GM18909 (cell line): ENCODE measurements at regions not wholly inside any gene's neighbourhood (a gene's known extent, or its start where the extent isn't known, plus 50 kb on each side); places are given as distances from the start of the nearest gene placed in this dataset.

Source experiments
- ATAC-seq: cut with Tn5 transposase; IDR thresholded peaks from one replicate; pipeline ENCODE4 v1.9.1; 2021; ENCODE audit warnings: mild to moderate bottlenecking; ENCODE audit not compliant: unreplicated experiment, poor library complexity

DNA sequence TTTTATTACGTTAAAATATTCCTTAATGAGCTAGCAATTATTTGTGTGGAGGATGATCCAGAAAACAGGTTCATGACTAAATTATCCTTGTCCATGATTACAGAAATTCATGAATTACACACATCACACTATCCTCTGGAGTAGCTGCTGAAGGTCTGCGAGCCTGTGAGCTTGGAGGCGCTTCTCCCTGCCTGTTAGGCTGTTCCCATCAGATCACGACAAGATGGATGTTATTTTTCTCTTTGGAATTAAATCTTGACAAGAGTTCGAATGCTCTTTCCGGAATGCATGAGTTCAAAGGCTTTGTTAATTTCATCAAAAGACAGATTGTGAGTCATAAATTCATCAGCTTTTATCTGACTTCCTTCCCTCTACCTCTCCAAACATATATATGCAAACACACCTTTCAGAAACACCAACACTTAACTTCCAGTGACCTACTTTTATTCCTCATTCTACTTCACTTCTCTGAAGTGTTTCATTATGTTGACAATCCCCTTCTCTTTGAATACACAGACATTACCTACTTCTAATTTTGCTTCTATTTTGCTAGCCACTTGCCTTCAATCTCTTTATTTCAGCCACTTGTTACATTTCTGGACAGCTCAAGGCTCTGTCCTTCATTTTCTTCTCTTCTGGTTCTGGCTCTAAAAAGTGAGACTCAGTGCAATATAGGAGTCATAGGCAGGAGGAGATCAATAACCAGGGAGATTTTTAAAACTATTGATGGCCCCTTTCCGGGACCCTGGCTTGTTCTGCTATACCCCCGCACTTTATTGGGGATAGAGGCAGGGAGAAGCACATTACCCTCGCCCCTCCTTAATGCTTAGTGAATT is 274.6 kb downstream of the BTG1 start:
- no peak for ATAC-seq

- no peak for ATAC-seq
Observed at GRCh38 chr12:91868054-91868453, 277.6 kb downstream of the BTG1 start.

DNA sequence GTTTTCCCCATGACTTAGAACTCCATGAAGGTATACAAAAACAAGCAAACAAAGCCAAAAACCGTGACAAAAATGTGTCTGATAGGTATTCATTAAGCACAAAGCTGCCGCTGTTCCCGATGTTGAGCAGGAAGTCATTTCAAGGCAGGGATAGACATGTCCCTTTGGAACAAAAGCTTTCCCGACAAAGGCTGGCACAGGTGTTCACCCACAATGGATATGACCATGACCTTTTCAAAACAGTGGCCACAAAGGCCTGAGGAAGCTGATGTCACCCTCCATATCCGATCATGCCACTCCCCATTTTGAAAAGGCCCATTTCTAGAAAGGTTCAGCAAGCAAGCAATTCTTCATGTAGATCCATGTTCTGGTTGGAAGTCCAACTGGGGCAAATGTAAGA is 279.1 kb downstream of the BTG1 start:
- ATAC-seq, result no peak

DNA sequence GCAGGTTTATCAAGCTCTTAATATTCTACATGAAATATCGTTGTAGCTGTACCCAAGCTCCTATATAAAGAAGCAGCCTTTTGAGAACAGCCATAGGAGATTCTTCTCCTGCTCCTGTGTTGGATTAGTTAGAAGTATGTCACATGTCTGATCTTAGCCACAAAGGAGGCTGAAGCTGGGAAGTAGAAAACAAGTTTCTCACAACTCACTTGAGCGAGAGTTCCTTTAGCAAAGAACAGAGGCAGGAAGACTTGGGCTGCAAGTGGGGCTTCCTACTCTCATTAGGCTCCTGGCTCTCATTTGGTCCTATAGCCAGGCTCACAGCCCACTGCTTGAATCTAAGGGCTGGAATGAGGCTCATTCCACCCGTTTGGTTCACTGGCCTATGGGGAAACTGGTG is 281.9 kb downstream of the BTG1 start:
- ATAC-seq, result no peak

- ATAC-seq, result no peak
Observed at GRCh38 chr12:91861554-91861953, 284.1 kb downstream of the BTG1 start.

GRCh38 chr12:91859347-91859746 is 286.3 kb downstream of the BTG1 start:
- ATAC-seq, result no peak

DNA sequence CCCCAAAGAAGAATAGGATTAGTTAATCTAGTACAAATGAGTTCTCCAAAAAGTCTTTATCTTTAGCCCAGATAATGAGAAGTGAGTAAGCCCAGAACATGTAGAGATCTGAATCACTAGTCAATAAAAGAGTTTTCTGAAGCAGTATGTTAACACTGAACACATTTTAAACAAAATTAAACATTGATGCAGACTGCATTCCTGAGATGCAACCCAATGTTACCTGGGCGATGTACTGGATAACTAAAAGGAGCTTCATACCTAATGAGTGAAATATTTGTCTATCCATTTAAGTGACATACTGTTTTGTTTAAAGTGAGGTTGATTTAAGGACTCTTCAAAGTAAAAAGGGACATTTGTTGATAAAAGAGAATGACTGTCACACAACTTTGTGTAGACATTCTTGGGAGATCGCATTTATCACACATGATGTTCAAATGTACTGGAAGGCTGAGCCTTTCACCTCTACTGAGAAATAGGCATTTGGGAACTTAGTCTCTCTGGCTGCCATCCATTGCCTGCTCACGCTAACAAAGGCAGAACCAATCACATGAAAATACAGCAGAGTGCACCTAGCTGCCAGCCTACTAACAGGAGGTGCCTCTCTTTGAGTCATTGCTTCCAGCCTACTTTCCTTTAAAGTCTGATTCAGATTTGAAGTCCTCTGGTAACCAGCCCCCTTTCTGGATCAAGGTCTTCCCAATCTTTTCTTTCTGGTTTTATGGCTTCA is 287.7 kb downstream of the BTG1 start:
- no peak for ATAC-seq

- ATAC-seq, result no peak
Observed at GRCh38 chr12:91854725-91855124, 290.9 kb downstream of the BTG1 start.

GRCh38 chr12:91853350-91854127 is 292.1 kb downstream of the BTG1 start:
- ATAC-seq, result no peak

DNA sequence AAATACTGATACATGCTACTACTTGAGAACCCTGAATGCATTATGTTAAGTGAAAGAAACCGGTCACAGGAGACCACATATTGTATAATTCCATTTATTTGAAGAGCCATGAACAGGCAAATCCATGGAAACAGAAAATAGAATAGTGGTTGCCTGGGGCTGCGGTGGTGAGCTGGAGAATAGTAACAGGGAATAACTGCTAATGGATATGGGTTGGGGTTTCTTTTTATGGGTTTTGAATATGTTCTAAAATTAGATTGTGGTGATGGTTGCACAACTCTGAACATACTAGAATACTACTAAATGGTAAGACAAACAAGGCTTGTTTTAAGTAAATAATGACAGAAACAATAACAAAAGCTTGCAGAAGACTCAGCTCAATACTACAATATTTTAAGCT is 293.0 kb downstream of the BTG1 start:
- ATAC-seq, result no peak

DNA sequence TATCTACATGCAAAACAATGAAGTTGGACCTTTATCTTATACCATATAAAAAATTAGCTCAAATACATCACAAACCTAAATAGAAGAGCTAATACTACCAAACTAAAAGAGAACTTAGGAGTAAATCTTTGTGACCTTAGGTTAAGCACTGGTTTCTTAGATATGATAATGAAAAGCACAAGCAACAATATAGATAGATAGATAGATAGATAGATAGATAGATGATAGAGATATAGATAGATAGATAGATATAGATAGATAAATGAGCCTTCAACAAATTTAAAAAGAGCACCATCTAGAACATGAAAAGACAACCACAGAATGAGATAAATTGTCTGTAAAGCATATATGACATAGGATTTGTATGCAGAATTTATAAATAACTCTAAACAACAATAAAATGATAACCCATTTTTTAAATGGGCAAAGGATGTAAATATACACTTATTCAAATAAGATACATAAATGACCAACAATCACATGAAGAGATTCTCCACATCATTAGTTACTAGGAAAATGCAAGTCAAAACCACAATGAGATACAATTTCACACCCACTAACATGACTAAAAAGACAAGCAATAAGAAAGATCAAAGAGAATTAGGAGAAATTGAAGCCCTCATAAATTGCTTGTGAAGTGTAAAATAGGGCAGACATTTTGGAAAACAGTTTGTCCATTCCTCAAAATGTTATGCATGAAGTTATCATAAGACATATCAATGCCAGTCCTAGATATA is 293.7 kb downstream of the BTG1 start:
- no peak for ATAC-seq

DNA sequence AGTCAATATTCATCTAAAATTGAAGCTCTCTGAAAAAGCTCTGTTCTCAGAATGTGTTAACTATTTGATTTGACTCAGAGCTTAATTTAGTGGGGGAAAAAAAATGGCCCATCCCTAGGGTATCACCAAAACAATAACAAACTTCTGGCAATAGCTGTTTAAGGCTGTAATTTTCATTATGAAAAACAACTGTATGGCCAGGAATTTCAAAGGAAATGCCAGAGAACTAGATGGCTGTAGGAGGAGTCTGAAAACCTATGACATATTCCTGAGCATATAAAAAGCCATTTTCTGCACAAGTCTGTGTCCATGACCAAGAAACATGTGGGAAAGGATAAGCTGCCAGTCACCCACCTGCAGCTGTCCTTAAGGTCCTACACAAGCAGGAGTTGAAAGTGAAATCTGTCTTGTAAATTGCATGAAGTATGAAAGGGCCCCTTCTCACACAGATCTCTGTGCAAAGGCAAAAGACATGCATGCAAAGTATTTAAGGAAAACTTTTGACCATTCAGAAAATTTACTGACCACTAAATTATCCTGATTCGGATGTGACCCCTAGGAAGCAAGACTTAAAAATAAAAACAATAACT is 299.1 kb downstream of the BTG1 start:
- no peak for ATAC-seq

- ATAC-seq, result no peak
Observed at GRCh38 chr12:91845365-91845764, 300.3 kb downstream of the BTG1 start.

GRCh38 chr12:91841822-91842221 is 303.8 kb downstream of the BTG1 start:
- ATAC-seq, result no peak

- ATAC-seq, result no peak
Observed at GRCh38 chr12:91836696-91837095, 308.9 kb downstream of the BTG1 start.

DNA sequence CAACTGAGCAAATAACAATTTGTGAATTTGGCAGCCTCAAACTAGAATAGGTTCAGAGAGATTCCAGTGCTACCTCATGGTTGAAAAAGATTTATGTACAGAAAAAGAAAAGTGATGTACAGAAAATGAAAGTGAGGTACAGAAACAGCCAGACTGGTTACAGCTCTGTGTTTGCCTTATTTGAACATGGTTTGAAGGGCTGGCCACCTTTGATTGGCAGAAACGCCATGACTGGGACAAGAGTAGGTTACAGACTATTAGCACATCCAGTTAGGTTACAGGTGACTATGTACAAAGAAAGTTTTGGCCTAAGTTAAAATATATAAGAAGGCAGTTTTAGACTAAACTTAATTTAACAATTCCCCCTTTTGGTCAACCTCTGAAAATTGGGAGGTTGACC is 309.4 kb downstream of the BTG1 start:
- ATAC-seq, result no peak

DNA sequence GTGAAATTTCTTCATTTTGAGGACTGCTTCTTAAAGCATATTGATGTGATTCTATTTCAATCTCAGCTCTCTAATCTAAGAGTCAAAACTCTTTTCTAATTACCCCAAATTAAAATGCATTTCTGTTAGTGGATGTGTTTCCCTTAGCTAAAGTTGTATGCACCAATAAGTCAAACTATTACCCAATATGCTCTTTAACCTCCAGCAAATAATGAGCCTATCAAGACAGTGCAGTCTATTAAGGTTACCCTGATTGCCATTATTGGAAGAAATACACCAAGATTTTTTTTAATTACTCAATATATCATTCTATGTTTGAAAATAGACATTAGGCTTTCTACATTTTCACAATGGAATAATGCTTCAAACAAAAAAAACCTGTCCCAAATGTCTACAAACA is 310.0 kb downstream of the BTG1 start:
- no peak for ATAC-seq

- no peak for ATAC-seq
Observed at GRCh38 chr12:91833780-91834359, 311.8 kb downstream of the BTG1 start.

- no peak for ATAC-seq
Observed at GRCh38 chr12:91825999-91826398, 319.6 kb downstream of the BTG1 start.

DNA sequence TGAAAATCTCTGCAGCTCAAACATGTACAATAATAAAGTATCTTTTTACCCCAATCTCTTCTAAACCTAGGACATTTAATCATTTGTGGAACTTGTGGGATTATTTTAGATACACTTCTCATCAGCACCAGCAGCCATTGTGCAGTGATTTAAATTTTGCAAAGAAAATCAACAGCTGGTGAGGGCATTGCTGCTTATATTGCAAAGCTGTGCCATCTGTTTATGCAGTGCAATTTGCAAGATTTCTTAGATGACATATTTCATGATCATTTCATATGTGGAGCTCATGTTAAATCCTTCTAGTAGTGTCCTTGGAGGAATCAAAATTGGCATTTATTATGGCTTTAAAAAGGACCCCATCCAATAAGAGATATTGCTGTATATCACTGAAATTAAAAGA is 320.7 kb downstream of the BTG1 start:
- ATAC-seq, result no peak
